ENCODE measurements at regions not wholly inside any gene's neighbourhood (a gene's known extent, or its start where the extent isn't known, plus 50 kb on each side); places are given as distances from the start of the nearest gene placed in this dataset.

DNA sequence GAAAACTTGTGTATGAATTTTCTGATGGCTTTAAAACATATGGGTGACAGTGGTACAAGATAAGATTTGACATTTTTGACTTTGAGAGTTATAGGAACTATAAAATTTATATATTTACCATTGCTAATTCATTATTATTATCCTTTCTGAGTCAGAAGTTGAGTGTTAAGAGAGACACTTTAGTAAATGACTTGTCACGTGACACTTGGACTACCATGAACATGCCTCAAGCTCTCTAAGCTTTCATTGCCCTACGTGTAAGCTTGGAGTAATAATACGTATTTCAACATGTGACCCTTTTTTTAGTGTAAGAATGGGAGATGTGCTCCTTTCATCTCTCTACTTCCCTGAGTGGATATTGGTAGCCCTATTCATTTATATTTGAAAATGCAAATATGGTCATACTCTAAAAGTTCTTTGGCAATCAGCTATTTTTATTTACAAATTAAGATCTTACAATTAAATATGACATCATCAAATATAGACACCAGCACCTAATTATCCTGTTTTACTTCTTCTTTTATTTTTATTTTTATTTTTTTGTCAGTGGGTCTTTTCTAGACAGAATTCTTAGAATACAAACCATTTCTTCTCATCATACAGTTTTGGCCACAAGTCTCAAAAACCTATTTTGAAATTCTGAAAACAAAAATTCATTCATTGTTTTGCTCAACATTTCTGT lies 837.0 kb downstream of the PDHA2 start:
- Histone ChIP-seq H3K9me3 (ENCODE audit: control insufficient read depth, low read depth, low read length) (no peaks in the 10 kb centered on the region), H3K4me2 (ENCODE audit: control insufficient read depth, extremely low read depth, insufficient read depth, low read depth, low read length) (no peak overlapping the region), H3K79me2 (ENCODE audit: control insufficient read depth, insufficient read depth, low read length) (no peaks in the 10 kb centered on the region), H3K27ac (ENCODE audit: control insufficient read depth, insufficient read depth, low read length) (no peak overlapping the region), H3K9ac (ENCODE audit: control insufficient read depth, extremely low read depth, insufficient read depth, low read length) (no peak overlapping the region), H2AFZ (ENCODE audit: control insufficient read depth, low read length) (no peak overlapping the region), H3K27me3 (ENCODE audit: control insufficient read depth, extremely low read depth, insufficient read depth, low read length) (no peaks in the 10 kb centered on the region), H3K4me3 (ENCODE audit: control insufficient read depth in 2 of 3, extremely low read depth in 1 of 3, insufficient read depth in 2 of 3, low read depth in 1 of 3, low read length in 3 of 3) (no peak overlapping the region), H3K4me1 (ENCODE audit: control insufficient read depth, extremely low read depth, insufficient read depth, low read length) (no peaks in the 10 kb centered on the region), H4K20me1 (ENCODE audit: control insufficient read depth, extremely low read depth, insufficient read depth, low read length) (no peaks in the 10 kb centered on the region), H3K9me1 (ENCODE audit: control insufficient read depth, extremely low read depth, insufficient read depth, low read length) (no peaks in the 10 kb centered on the region), H3K36me3 (ENCODE audit: control insufficient read depth in 2 of 2, extremely low read depth in 1 of 2, insufficient read depth in 2 of 2, low read length in 2 of 2) (no peaks in the 10 kb centered on the region)
- no peak for TF ChIP-seq EZH2 (IDR thresholded peaks at IDR 0.05; ENCODE audit: low read length)
- TF ChIP-seq, protein P1, sequence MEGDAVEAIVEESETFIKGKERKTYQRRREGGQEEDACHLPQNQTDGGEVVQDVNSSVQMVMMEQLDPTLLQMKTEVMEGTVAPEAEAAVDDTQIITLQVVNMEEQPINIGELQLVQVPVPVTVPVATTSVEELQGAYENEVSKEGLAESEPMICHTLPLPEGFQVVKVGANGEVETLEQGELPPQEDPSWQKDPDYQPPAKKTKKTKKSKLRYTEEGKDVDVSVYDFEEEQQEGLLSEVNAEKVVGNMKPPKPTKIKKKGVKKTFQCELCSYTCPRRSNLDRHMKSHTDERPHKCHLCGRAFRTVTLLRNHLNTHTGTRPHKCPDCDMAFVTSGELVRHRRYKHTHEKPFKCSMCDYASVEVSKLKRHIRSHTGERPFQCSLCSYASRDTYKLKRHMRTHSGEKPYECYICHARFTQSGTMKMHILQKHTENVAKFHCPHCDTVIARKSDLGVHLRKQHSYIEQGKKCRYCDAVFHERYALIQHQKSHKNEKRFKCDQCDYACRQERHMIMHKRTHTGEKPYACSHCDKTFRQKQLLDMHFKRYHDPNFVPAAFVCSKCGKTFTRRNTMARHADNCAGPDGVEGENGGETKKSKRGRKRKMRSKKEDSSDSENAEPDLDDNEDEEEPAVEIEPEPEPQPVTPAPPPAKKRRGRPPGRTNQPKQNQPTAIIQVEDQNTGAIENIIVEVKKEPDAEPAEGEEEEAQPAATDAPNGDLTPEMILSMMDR (optimal IDR thresholded peaks at IDR 0.05 in 1 of 3, IDR thresholded peaks at IDR 0.05 in 1 of 3, conservative IDR thresholded peaks at IDR 0.05 in 1 of 3; ENCODE audit: extremely low read depth in 1 of 3, insufficient read depth in 2 of 3, low read length in 3 of 3), result no peak
- DNase-seq (ENCODE audit: low read depth, low spot score), result no peak
- FAIRE-seq, result no peak
- dilution Hi-C loops (cut with MboI; ENCODE audit: extremely low pct_ligation_motif_present, low sequenced_read_pairs), result no loop called here

DNA sequence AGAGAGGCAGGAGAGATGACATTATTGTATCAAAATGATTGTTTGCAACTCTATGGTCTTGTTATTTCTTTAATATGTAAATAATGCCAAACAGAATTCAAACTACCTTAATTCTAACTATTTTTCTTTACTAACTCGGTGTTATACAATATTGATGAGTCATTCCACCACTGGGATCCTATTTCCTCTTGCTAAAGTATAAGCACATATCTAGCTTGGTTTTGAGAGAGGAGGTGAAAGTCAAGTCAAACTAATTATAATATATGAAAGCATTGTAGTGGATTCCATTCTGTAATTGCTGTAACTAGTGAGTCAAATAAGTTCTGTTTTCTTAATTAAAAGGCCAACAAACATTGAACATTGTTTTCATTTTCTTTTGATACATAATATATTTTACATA lies 837.6 kb downstream of the PDHA2 start:
- H3K4me2 ChIP-seq (ENCODE audit: control insufficient read depth, extremely low read depth, insufficient read depth, low read depth, low read length), result no peak overlapping the region
- no peaks in the 10 kb centered on the region for H3K27me3 ChIP-seq (ENCODE audit: control insufficient read depth, extremely low read depth, insufficient read depth, low read length)
- no peaks in the 10 kb centered on the region for H3K36me3 ChIP-seq (ENCODE audit: control insufficient read depth in 2 of 2, extremely low read depth in 1 of 2, insufficient read depth in 2 of 2, low read length in 2 of 2)
- dilution Hi-C loops (cut with MboI; ENCODE audit: extremely low pct_ligation_motif_present, low sequenced_read_pairs), result no loop called here
- H3K4me1 ChIP-seq (ENCODE audit: control insufficient read depth, extremely low read depth, insufficient read depth, low read length), result no peaks in the 10 kb centered on the region
- DNase-seq (ENCODE audit: low read depth, low spot score) (no peak), FAIRE-seq (no peak)
- H3K27ac ChIP-seq (ENCODE audit: control insufficient read depth, insufficient read depth, low read length), result no peak overlapping the region
- no peak overlapping the region for H3K4me3 ChIP-seq (ENCODE audit: control insufficient read depth in 2 of 3, extremely low read depth in 1 of 3, insufficient read depth in 2 of 3, low read depth in 1 of 3, low read length in 3 of 3)
- TF ChIP-seq, protein P1 (optimal IDR thresholded peaks at IDR 0.05 in 1 of 3, IDR thresholded peaks at IDR 0.05 in 1 of 3, conservative IDR thresholded peaks at IDR 0.05 in 1 of 3; ENCODE audit: extremely low read depth in 1 of 3, insufficient read depth in 2 of 3, low read length in 3 of 3), result no peak
- TF ChIP-seq EZH2 (IDR thresholded peaks at IDR 0.05; ENCODE audit: low read length), result no peak
- no peak overlapping the region for H3K9ac ChIP-seq (ENCODE audit: control insufficient read depth, extremely low read depth, insufficient read depth, low read length)
- no peaks in the 10 kb centered on the region for H3K79me2 ChIP-seq (ENCODE audit: control insufficient read depth, insufficient read depth, low read length)
- no peak overlapping the region for H2AFZ ChIP-seq (ENCODE audit: control insufficient read depth, low read length)
- H3K9me3 ChIP-seq (ENCODE audit: control insufficient read depth, low read depth, low read length), result no peaks in the 10 kb centered on the region
- H3K9me1 ChIP-seq (ENCODE audit: control insufficient read depth, extremely low read depth, insufficient read depth, low read length), result no peaks in the 10 kb centered on the region
- no peaks in the 10 kb centered on the region for H4K20me1 ChIP-seq (ENCODE audit: control insufficient read depth, extremely low read depth, insufficient read depth, low read length)

Measured in keratinocyte (primary cell).